SK-N-SH (cell line): ENCODE measurements at regions not wholly inside any gene's neighbourhood (a gene's known extent, or its start where the extent isn't known, plus 50 kb on each side); places are given as distances from the start of the nearest gene placed in this dataset.
"Not testable (repeated sequence)": the region's sequence is repeated elsewhere in the genome, so short reads cannot be mapped to it uniquely, and the experiment has no call there.

Source experiments
- CTCF ChIA-PET: fragments of 300-600, 350-600 bp; formaldehyde crosslinking; extraction: SDS; loops from one replicate; lab custom pipeline; 2021; lab: Yijun Ruan, JAX
- POLR2A ChIA-PET: fragments of 350-600 bp; sonication (Branson Sonifier 250); formaldehyde crosslinking; extraction: SDS; loops from one replicate; lab custom pipeline; 2020; ENCODE audit warnings: antibody characterized with exemption, inconsistent platforms; lab: Yijun Ruan, JAX
- DNase-seq: peaks from one replicate; pipeline ENCODE4 v3.0.0; 2012
- H2AFZ ChIP-seq: fragments of 200-600 bp; sonication (generic); 2 replicates; pipeline ENCODE4 v1.8.1; 2016; ENCODE audit warnings: antibody characterized with exemption, mild to moderate bottlenecking, low read depth
- H3F3A ChIP-seq: fragments of 200-600 bp; sonication (generic); replicated peaks from 2 replicates; pipeline ENCODE3; 2016; ENCODE audit warnings: antibody characterized with exemption, mild to moderate bottlenecking; ENCODE audit not compliant: insufficient read depth
- H3K27ac ChIP-seq, 2 experiments: fragments of 200-500 bp in 1 of 2; fragments of 200-600 bp in 1 of 2; sonication (Bioruptor generic) in 1 of 2; sonication (generic), shearing (Covaris generic) in 1 of 2; 2 replicates each; pipeline versions ENCODE4 v1.5.1 to v1.6.1; 2014 to 2016; ENCODE audit warnings: low read depth in 2 of 2, inconsistent platforms in 1 of 2, low read length in 1 of 2, mild to moderate bottlenecking in 1 of 2, mixed read lengths in 1 of 2
- H3K27me3 ChIP-seq: fragments of 200-600 bp; sonication (generic), shearing (Covaris generic); 2 replicates; pipeline ENCODE4 v1.6.1; 2016; ENCODE audit warnings: mixed run types; ENCODE audit not compliant: insufficient read depth
- H3K36me3 ChIP-seq, 2 experiments: fragments of 200-500 bp in 1 of 2; fragments of 200-600 bp in 1 of 2; sonication (Bioruptor generic) in 1 of 2; sonication (generic) in 1 of 2; replicated peaks in 1 of 2; 2 replicates each; pipeline versions ENCODE3 to v1.5.1; 2014 to 2016; ENCODE audit warnings: low read length in 1 of 2, mild to moderate bottlenecking in 1 of 2; ENCODE audit not compliant: insufficient read depth in 2 of 2, control insufficient read depth in 1 of 2
- H3K4me1 ChIP-seq, 2 experiments: fragments of 200-500 bp in 1 of 2; fragments of 200-600 bp in 1 of 2; sonication (Bioruptor generic) in 1 of 2; sonication (generic), shearing (Covaris generic) in 1 of 2; 2 replicates each; pipeline versions ENCODE4 v1.5.1 to v1.6.1; 2014 to 2016; ENCODE audit warnings: low read depth in 1 of 2, low read length in 1 of 2, mixed run types in 1 of 2; ENCODE audit not compliant: insufficient read depth in 2 of 2, control insufficient read depth in 1 of 2
- H3K4me2 ChIP-seq: fragments of 200-600 bp; sonication (generic), shearing (Covaris generic); 2 replicates; pipeline ENCODE4 v1.6.1; 2017; ENCODE audit warnings: mixed run types
- H3K4me3 ChIP-seq, 2 experiments: fragments of 200-500 bp in 1 of 2; fragments of 200-600 bp in 1 of 2; sonication (Bioruptor generic) in 1 of 2; sonication (generic), shearing (Covaris generic) in 1 of 2; 2 replicates each; pipeline versions ENCODE4 v1.5.1 to v1.8.1; 2014 to 2016; ENCODE audit warnings: low read depth in 2 of 2, inconsistent platforms in 1 of 2, low read length in 1 of 2, mild to moderate bottlenecking in 1 of 2, mixed read lengths in 1 of 2, moderate library complexity in 1 of 2
- H3K79me2 ChIP-seq: fragments of 200-600 bp; sonication (generic); 2 replicates; pipeline ENCODE4 v1.8.1; 2017; ENCODE audit warnings: mild to moderate bottlenecking; ENCODE audit not compliant: insufficient read depth
- H3K9ac ChIP-seq: fragments of 200-600 bp; sonication (generic); 2 replicates; pipeline ENCODE4 v1.6.1; 2017; ENCODE audit warnings: mixed run types
- H3K9me2 ChIP-seq: fragments of 200-600 bp; sonication (generic); 2 replicates; pipeline ENCODE4 v1.6.1; 2017; ENCODE audit warnings: mixed run types
- H3K9me3 ChIP-seq: fragments of 200-600 bp; sonication (generic); 2 replicates; pipeline ENCODE4 v1.6.1; 2017; ENCODE audit warnings: mixed run types, mild to moderate bottlenecking, moderate library complexity
- H4K20me1 ChIP-seq: fragments of 200-600 bp; sonication (generic); 2 replicates; pipeline ENCODE4 v1.6.1; 2017; ENCODE audit warnings: mild to moderate bottlenecking, mixed run types; ENCODE audit not compliant: insufficient read depth
- GATA2 ChIP-seq: sonication (generic); formaldehyde crosslinking; IDR thresholded peaks from 2 replicates; pipeline ENCODE4 v1.5.0; 2020; ENCODE audit warnings: mild to moderate bottlenecking, missing genetic modification reagents
- JUND ChIP-seq: IDR thresholded peaks from 2 replicates; pipeline ENCODE4 v1.4.0; 2012
- NRF1 ChIP-seq: IDR thresholded peaks from 2 replicates; pipeline ENCODE4 v1.6.1; 2012; ENCODE audit warnings: low read depth, mild to moderate bottlenecking, low read length
- TCF12 ChIP-seq: IDR thresholded peaks from 2 replicates; pipeline ENCODE4 v1.4.0; 2012
- TEAD4 ChIP-seq: IDR thresholded peaks from 2 replicates; pipeline ENCODE4 v1.4.0; 2012; ENCODE audit warnings: mild to moderate bottlenecking, borderline replicate concordance; ENCODE audit not compliant: insufficient read depth
- ZBTB33 ChIP-seq: IDR thresholded peaks from 2 replicates; pipeline ENCODE4 v1.4.0; 2012; ENCODE audit warnings: low read depth, borderline replicate concordance
- WGBS: methylation state at CpG from one replicate; pipeline ENCODE4 v1.1.6; 2017; ENCODE audit warnings: low lambda C conversion rate; 5-methylcytosine and 5-hydroxymethylcytosine counted together

- no peak overlapping the region for H3K27ac ChIP-seq
- no peak overlapping the region for H3K4me2 ChIP-seq
- no peaks in the 10 kb centered on the region for H3K36me3 ChIP-seq
- H3K9me2 ChIP-seq, result no peaks in the 10 kb centered on the region
- CTCF ChIA-PET, result no interaction called here
- no peaks in the 10 kb centered on the region for H3F3A ChIP-seq
- no peaks in the 10 kb centered on the region for H3K9me3 ChIP-seq
- no peak overlapping the region for H2AFZ ChIP-seq
- WGBS, result 48% methylated on average over 3 of the region's 3 CpGs
- no peak for DNase-seq
- POLR2A ChIA-PET, result no interaction called here
- H3K9ac ChIP-seq, result no peak overlapping the region
- no peaks in the 10 kb centered on the region for H3K4me1 ChIP-seq
- no peak overlapping the region for H3K4me3 ChIP-seq
- TF ChIP-seq JUND, result no peak
- no peak for TF ChIP-seq TCF12
- no peak for TF ChIP-seq TEAD4
- TF ChIP-seq GATA2 (CRISPR knock-in tag), result no peak
- no peaks in the 10 kb centered on the region for H3K79me2 ChIP-seq
- no peaks in the 10 kb centered on the region for H3K27me3 ChIP-seq
- no peaks in the 10 kb centered on the region for H4K20me1 ChIP-seq
These were observed 89.0 kb downstream of the SHANK2 start for GRCh38 chr11:71163371-71163770.

- no peak for DNase-seq
- H4K20me1 ChIP-seq, result no peaks in the 10 kb centered on the region
- no peak overlapping the region for H2AFZ ChIP-seq
- 24% methylated on average over 4 of the region's 4 CpGs for WGBS
- TF ChIP-seq ZBTB33, result no peak
- TF ChIP-seq NRF1, result no peak
- TF ChIP-seq, all 33 proteins: peak for 0
- Histone ChIP-seq H3F3A (no peaks in the 10 kb centered on the region), H3K27ac (no peak overlapping the region), H3K4me3 (no peak overlapping the region), H3K9me3 (no peaks in the 10 kb centered on the region), H3K4me1 (no peaks in the 10 kb centered on the region), H3K36me3 (no peaks in the 10 kb centered on the region), H3K27me3 (no peaks in the 10 kb centered on the region), H3K9me2 (no peaks in the 10 kb centered on the region), H3K79me2 (no peaks in the 10 kb centered on the region), H3K4me2 (no peak overlapping the region), H3K9ac (no peak overlapping the region)
- ChIA-PET CTCF (no interaction called here), POLR2A (no interaction called here)
These were observed 93.4 kb downstream of the SHANK2 start for GRCh38 chr11:71158936-71159335.

DNA sequence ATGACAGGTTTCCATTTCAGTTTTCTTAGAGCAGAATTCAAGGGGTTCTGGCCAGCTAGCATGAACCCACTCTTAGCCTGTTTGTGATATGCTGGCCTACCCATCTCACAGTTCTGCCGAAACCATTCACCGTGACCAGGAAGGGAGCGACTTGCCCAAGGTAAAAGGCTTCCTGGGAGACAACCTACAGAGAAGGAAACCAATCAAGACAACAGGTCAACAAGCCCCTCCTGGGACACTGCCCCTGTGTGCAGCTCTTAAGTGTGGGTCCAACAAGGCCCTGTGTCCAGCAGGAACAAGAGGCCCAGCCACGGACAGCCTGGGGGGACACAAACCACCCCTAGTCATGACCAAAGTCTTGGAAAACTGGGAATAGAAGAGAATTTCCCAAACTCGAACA, 94.7 kb downstream of the SHANK2 start:
- POLR2A ChIA-PET, H3K9me3 ChIP-seq, H3F3A ChIP-seq, H4K20me1 ChIP-seq, H3K79me2 ChIP-seq, H3K4me2 ChIP-seq, H3K27ac ChIP-seq, H3K4me3 ChIP-seq, H2AFZ ChIP-seq, H3K36me3 ChIP-seq, H3K9ac ChIP-seq, CTCF ChIA-PET, H3K27me3 ChIP-seq, DNase-seq, H3K4me1 ChIP-seq, H3K9me2 ChIP-seq: not testable (repeated sequence)
- WGBS, result 59% methylated on average over 5 of the region's 5 CpGs
